Transverse colon (tissue), 4 donors: ENCODE measurements at regions not wholly inside any gene's neighbourhood (a gene's known extent, or its start where the extent isn't known, plus 50 kb on each side); places are given as distances from the start of the nearest gene placed in this dataset.

Source experiments
- EP300 ChIP-seq: sonication (generic); formaldehyde crosslinking; IDR thresholded peaks from one replicate; pipeline ENCODE4 v1.6.1; 2017; ENCODE audit warnings: antibody characterized with exemption, low read depth
- POLR2A ChIP-seq: fragments of 450-650 bp; IDR thresholded peaks from one replicate; pipeline ENCODE4 v1.6.1; 2016; ENCODE audit warnings: antibody characterized with exemption, mild to moderate bottlenecking, moderate library complexity
- POLR2AphosphoS5 ChIP-seq, 3 donors: sonication (generic); formaldehyde crosslinking; IDR thresholded peaks; one replicate each; pipeline ENCODE4 v1.6.1; 2016; ENCODE audit warnings: antibody characterized with exemption in 3 of 3
- TF ChIP-seq, protein P1 (sequence below), 5 experiments: fragments of 200-600 bp in 3 of 5; fragments of 450-650 bp in 2 of 5; sonication (generic) in 3 of 5; IDR thresholded peaks; 1 replicate in 2 of 5; 2 replicates in 3 of 5; pipeline ENCODE4 v1.5.1; 2016 to 2017; ENCODE audit warnings: antibody characterized with exemption in 5 of 5, inconsistent platforms in 3 of 5, mild to moderate bottlenecking in 2 of 5, moderate library complexity in 1 of 5

DNA sequence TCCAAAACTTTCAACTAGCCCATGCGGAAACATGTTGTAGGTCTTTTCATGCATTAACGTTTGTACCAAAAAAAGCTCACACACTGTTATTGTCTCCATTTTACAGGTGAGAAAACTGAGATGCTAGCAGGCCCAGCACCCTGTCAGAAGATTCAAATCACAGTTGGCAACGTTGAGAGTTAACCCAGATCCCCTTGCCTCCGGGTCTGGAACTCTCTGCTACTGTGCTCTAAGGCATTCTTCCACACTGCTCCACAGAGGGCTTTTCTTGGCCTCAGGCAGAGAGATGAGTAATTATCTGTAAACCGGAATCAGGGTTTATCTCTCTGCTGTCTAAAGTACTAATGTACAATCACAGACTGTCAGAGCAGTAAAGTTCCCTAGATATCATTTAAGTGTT is 186.0 kb upstream of the LPP start:
- TF ChIP-seq, protein P1, sequence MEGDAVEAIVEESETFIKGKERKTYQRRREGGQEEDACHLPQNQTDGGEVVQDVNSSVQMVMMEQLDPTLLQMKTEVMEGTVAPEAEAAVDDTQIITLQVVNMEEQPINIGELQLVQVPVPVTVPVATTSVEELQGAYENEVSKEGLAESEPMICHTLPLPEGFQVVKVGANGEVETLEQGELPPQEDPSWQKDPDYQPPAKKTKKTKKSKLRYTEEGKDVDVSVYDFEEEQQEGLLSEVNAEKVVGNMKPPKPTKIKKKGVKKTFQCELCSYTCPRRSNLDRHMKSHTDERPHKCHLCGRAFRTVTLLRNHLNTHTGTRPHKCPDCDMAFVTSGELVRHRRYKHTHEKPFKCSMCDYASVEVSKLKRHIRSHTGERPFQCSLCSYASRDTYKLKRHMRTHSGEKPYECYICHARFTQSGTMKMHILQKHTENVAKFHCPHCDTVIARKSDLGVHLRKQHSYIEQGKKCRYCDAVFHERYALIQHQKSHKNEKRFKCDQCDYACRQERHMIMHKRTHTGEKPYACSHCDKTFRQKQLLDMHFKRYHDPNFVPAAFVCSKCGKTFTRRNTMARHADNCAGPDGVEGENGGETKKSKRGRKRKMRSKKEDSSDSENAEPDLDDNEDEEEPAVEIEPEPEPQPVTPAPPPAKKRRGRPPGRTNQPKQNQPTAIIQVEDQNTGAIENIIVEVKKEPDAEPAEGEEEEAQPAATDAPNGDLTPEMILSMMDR (IDR thresholded peaks at IDR 0.05): no peak
- TF ChIP-seq POLR2A (no peak), EP300 (no peak), POLR2AphosphoS5 (IDR thresholded peaks at IDR 0.05) (no peak)
